ENCODE measurements at regions not wholly inside any gene's neighbourhood (a gene's known extent, or its start where the extent isn't known, plus 50 kb on each side); places are given as distances from the start of the nearest gene placed in this dataset.

- no peak for DNase-seq
Observed at GRCh38 chr11:101401245-101401644, 182.6 kb downstream of the TRPC6 start.

- DNase-seq = no peak
Observed at GRCh38 chr11:101397979-101398378, 185.8 kb downstream of the TRPC6 start.

- DNase-seq = no peak
Observed at GRCh38 chr11:101390539-101390938, 193.3 kb downstream of the TRPC6 start.

- no peak for DNase-seq
Observed at GRCh38 chr11:101369835-101370234, 214.0 kb downstream of the TRPC6 start.

- no peak for DNase-seq
Observed at GRCh38 chr11:101363706-101364275, 220.0 kb downstream of the TRPC6 start.

GRCh38 chr11:101362643-101363042, 221.2 kb downstream of the TRPC6 start:
- DNase-seq = no peak

- no peak for DNase-seq
Observed at GRCh38 chr11:101357771-101358170, 226.0 kb downstream of the TRPC6 start.

GRCh38 chr11:101354801-101355200, 225.2 kb upstream of the PGR start:
- DNase-seq = no peak

- no peak for DNase-seq
Observed at GRCh38 chr11:101348786-101349185, 219.2 kb upstream of the PGR start.

- DNase-seq = no peak
Observed at GRCh38 chr11:101346591-101346990, 217.0 kb upstream of the PGR start.

- DNase-seq = no peak
Observed at GRCh38 chr11:101345891-101346290, 216.3 kb upstream of the PGR start.

GRCh38 chr11:101342307-101342706, 212.7 kb upstream of the PGR start:
- no peak for DNase-seq

GRCh38 chr11:101341578-101341977, 212.0 kb upstream of the PGR start:
- no peak for DNase-seq

- no peak for DNase-seq
Observed at GRCh38 chr11:101336858-101337257, 207.2 kb upstream of the PGR start.

- DNase-seq = no peak
Observed at GRCh38 chr11:101336155-101336554, 206.5 kb upstream of the PGR start.

GRCh38 chr11:101334581-101334980, 205.0 kb upstream of the PGR start:
- DNase-seq = no peak

GRCh38 chr11:101331411-101331810, 201.8 kb upstream of the PGR start:
- DNase-seq = no peak

- DNase-seq = no peak
Observed at GRCh38 chr11:101327908-101328307, 198.3 kb upstream of the PGR start.

GRCh38 chr11:101326141-101326540, 196.5 kb upstream of the PGR start:
- no peak for DNase-seq

- DNase-seq = peak in 1 of 56 donors; percentile 1
Observed at GRCh38 chr11:101323997-101324396, 194.4 kb upstream of the PGR start.

- no peak for DNase-seq
Observed at GRCh38 chr11:101321222-101321621, 191.6 kb upstream of the PGR start.

GRCh38 chr11:101306721-101307120, 177.1 kb upstream of the PGR start:
- no peak for DNase-seq

GRCh38 chr11:101305496-101305895, 175.9 kb upstream of the PGR start:
- no peak for DNase-seq

GRCh38 chr11:101299210-101299609, 169.6 kb upstream of the PGR start:
- no peak for DNase-seq

Measured in amygdala (tissue), 56 donors.